GM12874 (cell line): ENCODE measurements at regions not wholly inside any gene's neighbourhood (a gene's known extent, or its start where the extent isn't known, plus 50 kb on each side); places are given as distances from the start of the nearest gene placed in this dataset.

Experiments used
- TF ChIP-seq, protein P1 (sequence below): IDR thresholded peaks from 2 replicates; pipeline ENCODE4 v1.5.1; 2011; ENCODE audit warnings: low read depth, mild to moderate bottlenecking, control low read depth, low read length, moderate library complexity; ENCODE audit not compliant: insufficient read depth

DNA sequence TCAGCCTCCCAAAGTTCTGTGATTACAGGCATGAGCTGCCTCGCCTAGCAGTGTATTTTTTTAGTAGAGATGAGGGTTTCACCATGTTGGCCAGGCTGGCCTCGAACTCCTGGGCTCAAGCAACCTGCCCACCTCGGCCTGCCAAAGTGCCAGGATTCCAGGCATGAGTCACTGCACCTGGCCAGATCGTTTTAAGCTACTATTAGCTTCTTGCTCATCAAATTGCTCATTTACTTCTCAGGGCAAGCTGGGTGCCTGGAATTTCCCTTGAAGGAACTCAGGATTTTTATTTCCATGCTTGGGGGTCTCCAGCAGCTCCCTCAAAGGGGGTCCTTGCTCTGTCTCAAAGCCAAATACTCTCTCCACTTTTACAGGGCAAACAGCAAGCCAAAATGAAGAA, 798.0 kb upstream of the AUTS2 start:
- TF ChIP-seq, protein P1, sequence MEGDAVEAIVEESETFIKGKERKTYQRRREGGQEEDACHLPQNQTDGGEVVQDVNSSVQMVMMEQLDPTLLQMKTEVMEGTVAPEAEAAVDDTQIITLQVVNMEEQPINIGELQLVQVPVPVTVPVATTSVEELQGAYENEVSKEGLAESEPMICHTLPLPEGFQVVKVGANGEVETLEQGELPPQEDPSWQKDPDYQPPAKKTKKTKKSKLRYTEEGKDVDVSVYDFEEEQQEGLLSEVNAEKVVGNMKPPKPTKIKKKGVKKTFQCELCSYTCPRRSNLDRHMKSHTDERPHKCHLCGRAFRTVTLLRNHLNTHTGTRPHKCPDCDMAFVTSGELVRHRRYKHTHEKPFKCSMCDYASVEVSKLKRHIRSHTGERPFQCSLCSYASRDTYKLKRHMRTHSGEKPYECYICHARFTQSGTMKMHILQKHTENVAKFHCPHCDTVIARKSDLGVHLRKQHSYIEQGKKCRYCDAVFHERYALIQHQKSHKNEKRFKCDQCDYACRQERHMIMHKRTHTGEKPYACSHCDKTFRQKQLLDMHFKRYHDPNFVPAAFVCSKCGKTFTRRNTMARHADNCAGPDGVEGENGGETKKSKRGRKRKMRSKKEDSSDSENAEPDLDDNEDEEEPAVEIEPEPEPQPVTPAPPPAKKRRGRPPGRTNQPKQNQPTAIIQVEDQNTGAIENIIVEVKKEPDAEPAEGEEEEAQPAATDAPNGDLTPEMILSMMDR = no peak

DNA sequence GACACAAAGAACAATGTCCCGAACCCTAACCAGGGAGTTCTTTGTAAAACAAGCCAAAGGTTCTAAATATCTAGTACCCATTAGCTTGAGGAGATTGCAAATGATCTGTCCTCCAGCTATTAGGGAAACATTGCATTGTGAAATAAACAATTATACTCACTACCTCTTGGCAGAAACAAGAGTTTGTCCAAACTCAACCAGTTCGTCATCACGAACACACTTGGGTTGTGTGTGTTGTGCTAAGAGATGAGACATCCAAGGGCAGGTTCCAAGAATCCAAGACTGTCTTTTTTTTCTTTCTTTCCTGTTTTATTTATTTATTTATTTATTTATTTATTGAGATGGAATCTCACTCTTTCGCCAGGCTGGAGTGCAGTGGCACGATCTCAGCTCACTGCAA, 793.1 kb upstream of the AUTS2 start:
- TF ChIP-seq, protein P1 = no peak

DNA sequence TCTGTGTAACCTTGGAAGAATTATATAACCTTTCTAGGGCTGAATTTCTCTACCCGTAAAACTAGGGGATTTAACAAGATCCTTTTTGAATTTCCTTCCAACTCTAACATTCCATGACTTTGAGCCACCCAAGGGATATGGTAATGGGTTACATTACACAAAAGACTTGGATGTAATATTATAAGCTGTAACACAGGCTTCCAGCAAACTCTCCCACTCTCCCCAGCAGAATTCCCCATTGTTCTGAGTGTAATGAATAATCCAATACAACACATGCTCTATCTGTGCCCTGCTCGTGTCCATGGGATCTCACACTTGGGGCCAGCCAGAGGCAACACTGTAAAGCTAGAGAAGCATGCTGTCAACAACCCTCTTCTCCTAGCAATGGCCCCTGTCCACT, 790.6 kb upstream of the AUTS2 start:
- TF ChIP-seq, protein P1 = no peak

DNA sequence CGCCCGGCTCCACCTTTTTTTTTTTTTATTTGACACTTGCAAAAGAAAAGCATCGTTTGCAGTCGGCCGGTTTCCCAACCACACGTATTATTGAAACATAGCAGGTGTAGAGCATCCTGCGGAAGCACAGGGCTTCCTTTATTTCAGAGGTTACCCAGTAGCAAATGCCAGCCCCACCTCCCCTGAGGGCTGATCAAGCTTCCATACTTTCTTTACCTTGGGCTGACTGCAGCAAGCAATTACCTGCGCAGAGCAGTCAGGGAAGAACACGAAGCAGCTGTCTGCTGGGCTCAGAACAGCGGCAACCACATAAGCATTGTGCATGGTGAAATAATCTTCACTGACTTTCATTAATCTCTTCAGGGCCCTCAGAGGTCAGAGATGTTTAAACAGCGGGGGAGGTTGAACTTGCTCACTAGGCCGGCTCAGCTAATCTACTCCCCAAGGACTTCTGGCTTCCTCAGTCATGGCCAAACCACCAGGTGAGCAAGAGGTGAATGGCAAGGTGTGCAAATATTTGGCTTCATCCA, 784.7 kb upstream of the AUTS2 start:
- TF ChIP-seq, protein P1 = no peak

DNA sequence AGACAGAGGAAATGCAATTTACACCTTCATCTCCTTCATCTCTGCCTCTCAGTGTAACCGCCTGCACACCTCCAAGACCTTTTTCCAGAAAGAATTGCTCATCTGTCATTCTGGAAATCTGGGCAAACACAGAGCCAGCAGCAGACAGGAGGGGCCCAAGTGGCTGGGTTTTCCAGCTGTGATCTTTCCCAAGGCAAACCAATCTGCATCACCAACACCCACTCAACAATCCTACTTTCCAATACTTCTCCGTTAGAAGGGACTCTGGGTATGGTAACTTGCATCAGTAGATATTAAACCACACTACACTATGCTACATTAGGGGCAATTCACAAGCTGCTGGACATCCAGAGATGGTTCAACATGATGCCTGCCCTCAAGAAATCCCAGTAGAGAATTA, 781.8 kb upstream of the AUTS2 start:
- TF ChIP-seq, protein P1 = no peak

DNA sequence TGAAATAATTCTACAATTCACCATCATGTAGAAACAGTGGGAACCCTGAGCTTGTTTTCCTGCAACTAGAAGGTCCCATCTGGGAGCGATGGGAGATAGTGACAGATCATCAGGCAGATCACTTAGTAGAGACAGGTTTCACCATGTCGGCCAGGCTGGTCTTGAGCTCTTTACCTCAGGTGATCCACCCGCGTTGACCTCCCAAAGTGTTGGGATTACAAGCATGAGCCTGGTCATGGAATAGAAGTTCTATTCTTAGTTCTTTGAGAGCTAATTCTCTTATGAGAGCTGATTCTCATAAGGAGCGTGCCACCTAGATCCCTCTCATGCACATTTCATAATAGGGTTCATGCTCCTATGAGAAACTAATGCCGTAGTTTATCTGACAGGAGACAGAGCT, 778.0 kb upstream of the AUTS2 start:
- TF ChIP-seq, protein P1 = no peak

DNA sequence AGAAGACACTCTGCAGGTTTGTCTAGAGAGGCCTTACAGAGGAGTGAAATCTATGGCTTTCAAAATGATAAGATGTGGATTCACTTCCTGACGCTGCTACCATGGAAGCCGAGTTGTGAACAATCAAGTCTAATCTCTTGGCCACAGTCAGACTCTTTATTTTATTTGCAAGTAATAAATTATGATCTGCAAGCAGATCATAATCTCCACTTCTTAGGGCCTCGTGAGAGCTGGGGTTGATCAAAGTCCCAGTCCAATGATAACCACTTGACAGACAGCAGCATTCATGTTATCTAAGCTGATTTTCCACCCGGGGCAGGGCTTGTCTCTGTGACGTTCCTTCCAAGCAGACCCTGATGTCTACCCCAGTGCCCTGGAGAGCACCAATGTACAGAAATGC, 776.4 kb upstream of the AUTS2 start:
- TF ChIP-seq, protein P1 = no peak
